Spleen (tissue), 7 donors: ENCODE measurements at regions not wholly inside any gene's neighbourhood (a gene's known extent, or its start where the extent isn't known, plus 50 kb on each side); places are given as distances from the start of the nearest gene placed in this dataset.

Source experiments
- CTCF ChIP-seq, 11 experiments: fragments of 200-600 bp in 7 of 11; fragments of 450-650 bp in 4 of 11; sonication (generic) in 4 of 11; IDR thresholded peaks in 8 of 11; conservative IDR thresholded peaks in 3 of 11; 1 replicate in 7 of 11; 2 replicates in 4 of 11; pipeline versions ENCODE4 v1.4.0 to v1.8.0; 2016 to 2021; ENCODE audit warnings: antibody characterized with exemption in 11 of 11, inconsistent platforms in 4 of 11, mild to moderate bottlenecking in 1 of 11
- POLR2AphosphoS5 ChIP-seq, 3 donors: sonication (generic); formaldehyde crosslinking; IDR thresholded peaks; one replicate each; pipeline ENCODE4 v1.5.1; 2017; ENCODE audit warnings: antibody characterized with exemption in 3 of 3
- donor health status: DM: no; HTN: no; CAD: no; lungs with moderate emphysema.
- donor health status: DM: no; HTN: no; CAD: no.
- donor health status: DM: no; HTN: no; CAD: no.

GRCh38 chr16:77666771-77667170 is 55.5 kb upstream of the NUDT7 start:
- no peak for TF ChIP-seq CTCF (IDR thresholded peaks at IDR 0.05 in 8 of 11, conservative IDR thresholded peaks at IDR 0.05 in 3 of 11)
- no peak for TF ChIP-seq POLR2AphosphoS5 (IDR thresholded peaks at IDR 0.05)
